Activated CD8-positive, alpha-beta memory T cell treated with anti-CD3 and anti-CD28 coated beads, Interleukin-2, amount 10 ng/mL, durations not matched to agents 7 days and 5 days (primary cell): ENCODE measurements at regions not wholly inside any gene's neighbourhood (a gene's known extent, or its start where the extent isn't known, plus 50 kb on each side); places are given as distances from the start of the nearest gene placed in this dataset.
A peak's percentile ranks its signal among the peaks of the same experiment; 100 is the strongest.

Experiments
- ATAC-seq: fragments of 150-1000 bp; cut with Tn5 transposase; one replicate; pipeline ENCODE4 v1.10.0; 2021; ENCODE audit warnings: moderate library complexity
- CTCF ChIA-PET: fragments of 350-600 bp; sonication (Branson Sonifier 250); formaldehyde crosslinking; loops from one replicate; lab custom pipeline; 2021; ENCODE audit warnings: antibody characterized with exemption; lab: Charles Lee
- DNase-seq: peaks from one replicate; pipeline ENCODE4 v3.0.0-alpha.2; 2020
- H3K27ac Mint-ChIP-seq: one replicate; pipeline ENCODE4 v1.8.0; 2021; ENCODE audit warnings: mild to moderate bottlenecking, mixed read lengths
- H3K27me3 Mint-ChIP-seq: one replicate; pipeline ENCODE4 v1.8.0; 2021; ENCODE audit warnings: mixed read lengths
- H3K36me3 Mint-ChIP-seq: one replicate; pipeline ENCODE4 v1.8.0; 2021; ENCODE audit warnings: mild to moderate bottlenecking, mixed read lengths
- H3K4me1 Mint-ChIP-seq: one replicate; pipeline ENCODE4 v1.8.0; 2021; ENCODE audit warnings: mixed read lengths
- H3K4me3 Mint-ChIP-seq: one replicate; pipeline ENCODE4 v1.8.0; 2021; ENCODE audit warnings: mild to moderate bottlenecking, moderate library complexity, mixed read lengths
- H3K9me3 Mint-ChIP-seq: one replicate; pipeline ENCODE4 v1.8.0; 2022; ENCODE audit warnings: low read depth, mixed read lengths

- no peak overlapping the region for H3K27ac Mint-ChIP-seq
- no peaks in the 10 kb centered on the region for H3K27me3 Mint-ChIP-seq
- H3K36me3 Mint-ChIP-seq, result no peaks in the 10 kb centered on the region
- no peak for DNase-seq
- no peak for ATAC-seq
- no peaks in the 10 kb centered on the region for H3K9me3 Mint-ChIP-seq
- CTCF ChIA-PET, result interaction anchor here (1.2 to 5.7 kb wide), 3 partner anchors 19 to 243 kb away, joined by 4 to 36 read pairs (median 4); no protein-coding TSS in a partner anchor
- H3K4me1 Mint-ChIP-seq, result peaks cover 39% of the 10 kb centered on the region
- no peak overlapping the region for H3K4me3 Mint-ChIP-seq
Observed at GRCh38 chr14:100403105-100403504, 80.0 kb downstream of the SLC25A47 start.

DNA sequence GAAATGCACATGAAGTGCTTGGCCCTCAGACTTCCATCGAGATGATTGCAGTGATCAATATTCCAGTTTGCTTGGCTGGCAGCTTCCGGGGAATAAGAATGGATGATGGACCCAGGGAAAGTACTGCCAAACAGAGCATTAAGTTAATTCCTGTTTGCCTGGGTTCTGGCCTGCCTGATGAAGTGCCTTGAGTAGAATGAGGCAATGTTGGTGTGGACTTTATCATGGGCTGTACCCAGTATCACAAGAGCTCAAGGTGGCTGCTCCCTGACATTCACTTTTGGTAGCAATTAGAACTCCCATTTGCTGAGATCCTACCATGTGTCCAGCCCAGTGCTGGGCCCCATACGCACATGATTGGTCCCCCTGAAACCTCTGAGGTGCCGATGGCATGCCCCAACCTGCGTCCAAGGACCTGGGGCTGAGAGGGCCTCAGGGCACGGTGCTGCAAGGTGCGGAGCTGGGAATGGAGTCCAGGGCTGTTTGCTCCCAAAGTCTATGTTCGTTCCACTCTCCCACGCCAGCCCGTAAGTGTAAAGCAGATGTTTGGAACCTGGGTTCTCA, 80.7 kb downstream of the SLC25A47 start:
- ATAC-seq, result no peak

DNA sequence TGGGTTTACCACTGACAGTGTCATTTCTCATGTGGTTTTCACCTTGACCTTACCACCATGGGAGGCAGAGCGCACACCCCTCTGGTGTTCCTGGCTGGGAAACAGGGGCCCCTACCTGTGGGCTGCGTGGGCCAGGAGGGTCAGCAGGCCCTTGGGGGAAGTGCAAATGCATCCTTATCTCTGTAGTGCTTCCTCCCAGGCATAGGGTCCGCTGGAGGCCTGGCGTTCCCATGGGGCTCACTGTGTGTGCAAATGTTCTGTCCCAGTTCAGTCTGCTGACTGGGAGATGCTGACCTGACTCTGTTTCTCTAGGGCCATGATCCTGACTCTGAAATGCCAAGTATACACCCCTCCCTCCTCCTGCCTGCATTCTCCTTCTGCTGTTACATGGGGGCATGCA, 81.3 kb downstream of the SLC25A47 start:
- ATAC-seq, result no peak
- Mint-ChIP-seq H3K4me1 (peaks cover 47% of the 10 kb centered on the region), H3K27me3 (no peaks in the 10 kb centered on the region), H3K4me3 (no peak overlapping the region), H3K36me3 (no peaks in the 10 kb centered on the region), H3K27ac (no peak overlapping the region), H3K9me3 (no peaks in the 10 kb centered on the region)
- CTCF ChIA-PET, result interaction anchor here (5.7 kb wide), 1 partner anchor 21 kb away, joined by 36 read pairs; no protein-coding TSS in a partner anchor
- no peak for DNase-seq

More for the DNA sequence above, 80.7 kb downstream of the SLC25A47 start:
- Mint-ChIP-seq H3K27ac (no peak overlapping the region), H3K4me3 (no peak overlapping the region), H3K36me3 (no peaks in the 10 kb centered on the region), H3K4me1 (peaks cover 47% of the 10 kb centered on the region), H3K9me3 (no peaks in the 10 kb centered on the region), H3K27me3 (no peaks in the 10 kb centered on the region)
- CTCF ChIA-PET, result interaction anchor here (5.7 kb wide), 1 partner anchor 20 kb away, joined by 36 read pairs; no protein-coding TSS in a partner anchor
- DNase-seq, result no peak

DNA sequence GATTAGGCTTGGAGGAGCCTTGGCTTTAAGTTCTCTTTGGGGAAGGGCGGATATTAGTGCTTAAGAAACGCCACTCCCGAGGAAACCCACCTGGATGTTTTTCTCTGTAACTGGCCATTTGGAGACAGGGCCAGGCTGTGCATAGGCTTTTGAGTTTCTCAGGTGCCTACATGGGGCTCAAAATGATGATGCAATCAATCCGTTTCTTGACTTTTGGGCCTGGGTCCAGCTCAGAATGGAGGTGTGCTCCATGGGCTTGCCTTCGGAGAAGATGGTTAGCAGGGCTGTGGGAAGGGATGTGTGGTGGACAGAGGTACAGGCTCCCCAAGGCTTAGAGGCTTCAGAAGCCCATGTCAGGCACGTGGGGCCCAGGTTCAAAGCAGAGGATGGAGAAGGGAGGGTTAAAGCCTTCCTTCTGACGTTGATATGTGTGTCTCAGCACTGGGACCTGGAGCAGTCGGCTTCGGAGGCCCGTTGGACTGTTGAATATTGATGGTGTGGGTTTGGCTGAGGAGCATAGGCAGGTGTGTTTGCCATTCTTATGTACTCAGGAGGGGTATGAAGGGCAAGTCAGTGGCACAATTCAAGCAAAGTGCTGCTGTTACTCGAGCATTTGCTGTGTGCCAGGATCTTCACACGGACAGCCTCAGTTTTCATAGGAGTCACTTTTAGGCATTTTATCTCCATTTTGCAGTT, 82.8 kb downstream of the SLC25A47 start:
- CTCF ChIA-PET, result interaction anchor here (0.6 to 5.7 kb wide), 4 partner anchors 19 to 240 kb away, joined by 3 to 36 read pairs (median 5); no protein-coding TSS in a partner anchor
- Mint-ChIP-seq H3K4me3 (no peak overlapping the region), H3K27me3 (no peaks in the 10 kb centered on the region)

DNA sequence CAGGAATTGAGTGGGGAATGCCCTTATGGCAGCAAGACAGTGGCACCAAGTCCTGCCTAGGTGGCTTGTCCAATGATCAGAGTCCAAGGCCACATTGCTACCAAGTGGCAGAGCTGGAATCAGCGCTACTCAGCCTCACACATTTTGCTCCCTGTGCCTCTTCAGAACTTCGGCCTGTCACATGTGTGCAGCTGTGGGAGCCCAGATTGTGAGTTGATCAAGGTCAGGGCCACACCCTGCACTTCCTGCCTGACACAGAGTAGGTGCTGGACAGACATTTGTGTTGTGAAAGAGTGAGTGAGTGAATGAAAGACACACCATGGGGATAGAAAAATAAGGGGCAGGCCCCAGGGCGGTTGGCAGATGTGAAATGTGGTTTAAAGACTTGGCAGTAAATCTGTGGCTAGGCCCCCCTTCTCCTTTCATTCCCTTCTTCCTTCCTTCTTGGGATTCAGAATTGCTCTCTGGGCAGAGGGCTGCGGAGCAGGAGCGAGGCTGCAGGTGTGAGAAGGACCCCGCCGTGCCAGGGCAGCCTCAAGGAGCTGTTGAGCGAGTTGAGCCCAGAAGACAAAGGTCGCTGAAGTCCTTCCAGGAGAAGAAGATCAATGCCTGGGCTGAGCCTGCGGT, 83.5 kb downstream of the SLC25A47 start:
- DNase-seq, result peak; percentile 74
- no peak overlapping the region for H3K4me3 Mint-ChIP-seq
- peaks cover 47% of the 10 kb centered on the region for H3K4me1 Mint-ChIP-seq
- ATAC-seq, result peak; percentile 90
- no peaks in the 10 kb centered on the region for H3K27me3 Mint-ChIP-seq
- H3K9me3 Mint-ChIP-seq, result no peaks in the 10 kb centered on the region
- H3K27ac Mint-ChIP-seq, result peak overlapping the region; percentile 79
- CTCF ChIA-PET, result interaction anchor here (0.6 to 5.7 kb wide), 5 partner anchors 18 to 239 kb away, joined by 3 to 36 read pairs (median 5); no protein-coding TSS in a partner anchor
- H3K36me3 Mint-ChIP-seq, result no peaks in the 10 kb centered on the region

More for the DNA sequence above, 82.8 kb downstream of the SLC25A47 start:
- DNase-seq (no peak), ATAC-seq (no peak)
- Mint-ChIP-seq H3K36me3 (no peaks in the 10 kb centered on the region), H3K27ac (peak overlapping the region; percentile 79), H3K4me1 (peaks cover 47% of the 10 kb centered on the region), H3K9me3 (no peaks in the 10 kb centered on the region)

DNA sequence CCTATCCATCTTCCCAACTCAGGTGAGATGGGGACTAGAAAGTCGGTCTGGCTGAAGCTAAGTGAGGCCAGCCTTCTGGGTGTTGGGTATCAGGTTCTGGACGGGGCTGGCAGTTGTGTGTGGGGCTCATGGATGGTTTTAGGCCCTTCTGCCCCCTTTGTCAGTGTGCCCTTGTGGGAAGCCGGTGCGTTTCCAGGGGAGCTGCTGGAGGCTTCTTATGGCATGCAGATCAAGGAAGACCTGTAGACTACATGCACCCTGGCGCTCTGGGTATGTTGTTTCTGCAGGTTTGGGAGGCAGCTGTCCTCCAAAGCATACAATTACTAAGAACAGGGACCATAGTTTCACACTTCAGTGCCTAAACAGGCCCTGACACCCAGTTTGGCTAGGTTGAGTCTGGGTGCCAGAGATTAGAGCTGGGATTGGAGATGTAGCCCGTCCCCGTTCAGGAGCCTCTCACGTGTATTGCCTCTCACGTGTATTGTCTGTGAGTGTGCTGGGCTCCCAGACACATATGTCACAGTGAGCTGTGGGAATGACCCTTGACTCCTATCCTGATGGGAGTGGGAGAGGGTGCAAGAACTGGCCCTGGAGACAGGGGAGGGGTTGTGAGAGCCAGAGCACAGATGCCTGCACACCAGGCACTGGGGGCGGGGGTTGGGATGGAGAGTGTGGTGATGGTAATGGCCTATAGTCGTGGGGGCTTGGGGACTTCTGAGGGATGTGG, 84.4 kb downstream of the SLC25A47 start:
- ATAC-seq, result no peak
- Mint-ChIP-seq H3K9me3 (no peaks in the 10 kb centered on the region), H3K27ac (peak overlapping the region; percentile 79), H3K4me1 (peaks cover 47% of the 10 kb centered on the region), H3K36me3 (no peaks in the 10 kb centered on the region), H3K27me3 (no peaks in the 10 kb centered on the region), H3K4me3 (no peak overlapping the region)
- no peak for DNase-seq
- CTCF ChIA-PET, result interaction anchor here (0.8 to 5.7 kb wide), 5 partner anchors 23 to 238 kb away, joined by 3 to 36 read pairs (median 5); no protein-coding TSS in a partner anchor

GRCh38 chr14:100408350-100409002, 85.3 kb downstream of the SLC25A47 start:
- DNase-seq (peak; percentile 54), ATAC-seq (peak; percentile 63)
- Mint-ChIP-seq H3K27ac (peak overlapping the region; percentile 24), H3K4me3 (no peak overlapping the region), H3K4me1 (peaks cover 47% of the 10 kb centered on the region), H3K9me3 (no peaks in the 10 kb centered on the region), H3K27me3 (no peaks in the 10 kb centered on the region), H3K36me3 (no peaks in the 10 kb centered on the region)
- CTCF ChIA-PET, result interaction anchor here (1.2 to 2.2 kb wide), 2 partner anchors 24 to 25 kb away, joined by 3 to 8 read pairs; no protein-coding TSS in a partner anchor

GRCh38 chr14:100409003-100409360, 85.8 kb downstream of the SLC25A47 start:
- CTCF ChIA-PET, result interaction anchor here (0.9 to 2.2 kb wide), 3 partner anchors 24 to 237 kb away, joined by 3 to 8 read pairs (median 3); no protein-coding TSS in a partner anchor
- Mint-ChIP-seq H3K36me3 (no peaks in the 10 kb centered on the region), H3K9me3 (no peaks in the 10 kb centered on the region), H3K27me3 (no peaks in the 10 kb centered on the region), H3K4me3 (no peak overlapping the region), H3K4me1 (peaks cover 42% of the 10 kb centered on the region), H3K27ac (no peak overlapping the region)
- no peak for ATAC-seq
- DNase-seq, result no peak

- Mint-ChIP-seq H3K36me3 (no peaks in the 10 kb centered on the region), H3K27me3 (no peaks in the 10 kb centered on the region), H3K4me1 (peaks cover 36% of the 10 kb centered on the region), H3K4me3 (no peak overlapping the region), H3K27ac (no peak overlapping the region), H3K9me3 (no peaks in the 10 kb centered on the region)
- CTCF ChIA-PET, result interaction anchor here (0.9 to 2.2 kb wide), 3 partner anchors 26 to 236 kb away, joined by 3 to 8 read pairs (median 3); no protein-coding TSS in a partner anchor
- DNase-seq (no peak), ATAC-seq (no peak)
Observed at GRCh38 chr14:100409651-100410050, 86.5 kb downstream of the SLC25A47 start.

- H3K4me1 Mint-ChIP-seq, result peaks cover 34% of the 10 kb centered on the region
- H3K9me3 Mint-ChIP-seq, result no peaks in the 10 kb centered on the region
- no peak for DNase-seq
Observed at GRCh38 chr14:100410056-100410565, 87.0 kb downstream of the SLC25A47 start.

DNA sequence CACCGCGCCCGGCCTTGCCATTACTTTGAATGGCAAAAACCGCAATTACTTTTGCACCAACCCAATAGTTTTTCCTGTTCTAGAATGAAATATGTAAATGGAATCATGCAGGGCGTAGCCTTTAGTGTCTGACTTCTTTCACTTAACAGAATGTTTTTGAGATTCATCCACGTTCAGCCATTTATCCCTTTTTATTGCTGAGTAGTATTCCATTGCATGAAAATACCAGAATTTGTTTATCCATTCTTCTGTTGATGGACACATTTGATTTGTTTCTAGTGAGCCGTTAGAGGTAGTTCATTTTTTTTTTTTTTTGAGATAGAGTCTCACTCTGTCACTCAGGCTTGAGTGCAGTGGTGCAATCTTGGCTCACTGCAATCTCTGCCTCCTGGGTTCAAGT, 90.6 kb downstream of the SLC25A47 start:
- CTCF ChIA-PET, result no interaction called here
- Mint-ChIP-seq H3K27me3 (no peaks in the 10 kb centered on the region), H3K27ac (no peak overlapping the region), H3K4me1 (peaks cover 2% of the 10 kb centered on the region), H3K9me3 (no peaks in the 10 kb centered on the region), H3K36me3 (no peaks in the 10 kb centered on the region), H3K4me3 (no peak overlapping the region)
- no peak for DNase-seq
- ATAC-seq, result no peak

More at GRCh38 chr14:100410056-100410565, 87.0 kb downstream of the SLC25A47 start:
- CTCF ChIA-PET, result interaction anchor here (0.6 to 0.9 kb wide), 4 partner anchors 14 to 32 kb away, joined by 3 read pairs; no protein-coding TSS in a partner anchor
- H3K27ac Mint-ChIP-seq, result no peak overlapping the region
- H3K4me3 Mint-ChIP-seq, result no peak overlapping the region
- no peaks in the 10 kb centered on the region for H3K36me3 Mint-ChIP-seq
- no peak for ATAC-seq
- no peaks in the 10 kb centered on the region for H3K27me3 Mint-ChIP-seq

DNA sequence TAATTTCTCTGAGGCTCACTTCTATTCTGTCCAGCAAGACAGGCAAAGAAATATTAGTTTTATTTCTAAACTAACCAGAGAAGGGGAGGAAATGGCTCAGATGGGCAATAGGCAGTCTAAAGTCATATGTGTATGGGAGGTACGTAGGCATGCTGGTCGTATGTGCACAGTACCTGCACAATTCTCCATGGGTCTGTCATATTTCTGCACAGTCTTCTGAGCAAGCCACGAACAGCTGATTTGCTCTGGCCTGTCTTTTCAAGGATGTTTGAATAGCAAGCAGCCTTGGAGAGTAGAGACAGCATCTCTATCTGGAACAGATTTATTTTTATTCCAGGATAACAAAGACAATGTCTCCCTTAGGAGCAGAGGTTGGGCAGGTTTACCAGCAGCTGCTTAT, 92.1 kb downstream of the SLC25A47 start:
- CTCF ChIA-PET, result no interaction called here

More for the DNA sequence above, 92.1 kb downstream of the SLC25A47 start:
- peaks cover 2% of the 10 kb centered on the region for H3K36me3 Mint-ChIP-seq
- H3K4me1 Mint-ChIP-seq, result no peaks in the 10 kb centered on the region
- H3K9me3 Mint-ChIP-seq, result no peaks in the 10 kb centered on the region
- ATAC-seq (no peak), DNase-seq (no peak)
- no peaks in the 10 kb centered on the region for H3K27me3 Mint-ChIP-seq
- H3K27ac Mint-ChIP-seq, result no peak overlapping the region
- H3K4me3 Mint-ChIP-seq, result no peak overlapping the region
